SK-N-SH (cell line): ENCODE measurements at regions not wholly inside any gene's neighbourhood (a gene's known extent, or its start where the extent isn't known, plus 50 kb on each side); places are given as distances from the start of the nearest gene placed in this dataset.

Source experiments
- CTCF ChIA-PET: fragments of 300-600, 350-600 bp; formaldehyde crosslinking; extraction: SDS; loops from one replicate; lab custom pipeline; 2021; lab: Yijun Ruan, JAX
- POLR2A ChIA-PET: fragments of 350-600 bp; sonication (Branson Sonifier 250); formaldehyde crosslinking; extraction: SDS; loops from one replicate; lab custom pipeline; 2020; ENCODE audit warnings: antibody characterized with exemption, inconsistent platforms; lab: Yijun Ruan, JAX
- DNase-seq: peaks from one replicate; pipeline ENCODE4 v3.0.0; 2012
- H2AFZ ChIP-seq: fragments of 200-600 bp; sonication (generic); 2 replicates; pipeline ENCODE4 v1.8.1; 2016; ENCODE audit warnings: antibody characterized with exemption, mild to moderate bottlenecking, low read depth
- H3F3A ChIP-seq: fragments of 200-600 bp; sonication (generic); replicated peaks from 2 replicates; pipeline ENCODE3; 2016; ENCODE audit warnings: antibody characterized with exemption, mild to moderate bottlenecking; ENCODE audit not compliant: insufficient read depth
- H3K27ac ChIP-seq, 2 experiments: fragments of 200-500 bp in 1 of 2; fragments of 200-600 bp in 1 of 2; sonication (Bioruptor generic) in 1 of 2; sonication (generic), shearing (Covaris generic) in 1 of 2; 2 replicates each; pipeline versions ENCODE4 v1.5.1 to v1.6.1; 2014 to 2016; ENCODE audit warnings: low read depth in 2 of 2, inconsistent platforms in 1 of 2, low read length in 1 of 2, mild to moderate bottlenecking in 1 of 2, mixed read lengths in 1 of 2
- H3K27me3 ChIP-seq: fragments of 200-600 bp; sonication (generic), shearing (Covaris generic); 2 replicates; pipeline ENCODE4 v1.6.1; 2016; ENCODE audit warnings: mixed run types; ENCODE audit not compliant: insufficient read depth
- H3K36me3 ChIP-seq, 2 experiments: fragments of 200-500 bp in 1 of 2; fragments of 200-600 bp in 1 of 2; sonication (Bioruptor generic) in 1 of 2; sonication (generic) in 1 of 2; replicated peaks in 1 of 2; 2 replicates each; pipeline versions ENCODE3 to v1.5.1; 2014 to 2016; ENCODE audit warnings: low read length in 1 of 2, mild to moderate bottlenecking in 1 of 2; ENCODE audit not compliant: insufficient read depth in 2 of 2, control insufficient read depth in 1 of 2
- H3K4me1 ChIP-seq, 2 experiments: fragments of 200-500 bp in 1 of 2; fragments of 200-600 bp in 1 of 2; sonication (Bioruptor generic) in 1 of 2; sonication (generic), shearing (Covaris generic) in 1 of 2; 2 replicates each; pipeline versions ENCODE4 v1.5.1 to v1.6.1; 2014 to 2016; ENCODE audit warnings: low read depth in 1 of 2, low read length in 1 of 2, mixed run types in 1 of 2; ENCODE audit not compliant: insufficient read depth in 2 of 2, control insufficient read depth in 1 of 2
- H3K4me2 ChIP-seq: fragments of 200-600 bp; sonication (generic), shearing (Covaris generic); 2 replicates; pipeline ENCODE4 v1.6.1; 2017; ENCODE audit warnings: mixed run types
- H3K4me3 ChIP-seq, 2 experiments: fragments of 200-500 bp in 1 of 2; fragments of 200-600 bp in 1 of 2; sonication (Bioruptor generic) in 1 of 2; sonication (generic), shearing (Covaris generic) in 1 of 2; 2 replicates each; pipeline versions ENCODE4 v1.5.1 to v1.8.1; 2014 to 2016; ENCODE audit warnings: low read depth in 2 of 2, inconsistent platforms in 1 of 2, low read length in 1 of 2, mild to moderate bottlenecking in 1 of 2, mixed read lengths in 1 of 2, moderate library complexity in 1 of 2
- H3K79me2 ChIP-seq: fragments of 200-600 bp; sonication (generic); 2 replicates; pipeline ENCODE4 v1.8.1; 2017; ENCODE audit warnings: mild to moderate bottlenecking; ENCODE audit not compliant: insufficient read depth
- H3K9ac ChIP-seq: fragments of 200-600 bp; sonication (generic); 2 replicates; pipeline ENCODE4 v1.6.1; 2017; ENCODE audit warnings: mixed run types
- H3K9me2 ChIP-seq: fragments of 200-600 bp; sonication (generic); 2 replicates; pipeline ENCODE4 v1.6.1; 2017; ENCODE audit warnings: mixed run types
- H3K9me3 ChIP-seq: fragments of 200-600 bp; sonication (generic); 2 replicates; pipeline ENCODE4 v1.6.1; 2017; ENCODE audit warnings: mixed run types, mild to moderate bottlenecking, moderate library complexity
- H4K20me1 ChIP-seq: fragments of 200-600 bp; sonication (generic); 2 replicates; pipeline ENCODE4 v1.6.1; 2017; ENCODE audit warnings: mild to moderate bottlenecking, mixed run types; ENCODE audit not compliant: insufficient read depth
- ELF1 ChIP-seq: IDR thresholded peaks from 2 replicates; pipeline ENCODE4 v1.4.0; 2012
- FOXJ3 ChIP-seq: sonication (generic); formaldehyde crosslinking; IDR thresholded peaks from 2 replicates; pipeline ENCODE4 v1.5.1; 2020; ENCODE audit warnings: mild to moderate bottlenecking, missing genetic modification reagents
- MXI1 ChIP-seq: IDR thresholded peaks from 2 replicates; pipeline ENCODE4 v1.6.1; 2012; ENCODE audit warnings: mild to moderate bottlenecking, low read depth, low read length, improper control_type of control experiment
- POLR2AphosphoS5 ChIP-seq: IDR thresholded peaks from 2 replicates; pipeline ENCODE4 v1.6.1; 2012; ENCODE audit warnings: low read depth, low read length
- RAD21 ChIP-seq: IDR thresholded peaks from 2 replicates; pipeline ENCODE4 v1.6.1; 2012; ENCODE audit warnings: mild to moderate bottlenecking, low read length
- RFX5 ChIP-seq: IDR thresholded peaks from 2 replicates; pipeline ENCODE4 v1.6.1; 2012; ENCODE audit warnings: mild to moderate bottlenecking, improper control_type of control experiment, low read length
- SIN3A ChIP-seq: IDR thresholded peaks from 2 replicates; pipeline ENCODE4 v1.6.1; 2012; ENCODE audit warnings: low read depth, mild to moderate bottlenecking, low read length, moderate library complexity, borderline replicate concordance
- TAF1 ChIP-seq: IDR thresholded peaks from 2 replicates; pipeline ENCODE4 v1.6.1; 2012; ENCODE audit warnings: low read depth, mild to moderate bottlenecking, low read length, moderate library complexity, borderline replicate concordance
- YY1 ChIP-seq: IDR thresholded peaks from 2 replicates; pipeline ENCODE4 v1.4.0; 2012; ENCODE audit warnings: low read depth, mild to moderate bottlenecking
- WGBS: methylation state at CpG from one replicate; pipeline ENCODE4 v1.1.6; 2017; ENCODE audit warnings: low lambda C conversion rate; 5-methylcytosine and 5-hydroxymethylcytosine counted together
- TF ChIP-seq, protein P1 (sequence below): IDR thresholded peaks from 2 replicates; pipeline ENCODE4 v1.6.1; 2012; ENCODE audit warnings: mild to moderate bottlenecking, low read depth, low read length, moderate library complexity

- Histone ChIP-seq H3K27me3 (no peaks in the 10 kb centered on the region), H3K4me1 (no peaks in the 10 kb centered on the region), H3K27ac (no peak overlapping the region), H2AFZ (no peak overlapping the region), H3K36me3 (no peaks in the 10 kb centered on the region), H3K9me3 (no peaks in the 10 kb centered on the region), H3K9me2 (no peaks in the 10 kb centered on the region), H3K9ac (no peak overlapping the region), H3K79me2 (no peaks in the 10 kb centered on the region), H3F3A (no peaks in the 10 kb centered on the region), H4K20me1 (no peaks in the 10 kb centered on the region), H3K4me2 (no peak overlapping the region), H3K4me3 (no peak overlapping the region)
- CTCF ChIA-PET, result interaction anchor here (0.6 to 2.3 kb wide), 13 partner anchors 13 to 666 kb away, joined by 3 to 41 read pairs (median 4); no protein-coding TSS in a partner anchor
- 43% methylated on average over 3 of the region's 3 CpGs for WGBS
- TF ChIP-seq RFX5, result no peak
- TF ChIP-seq POLR2AphosphoS5, result no peak
- no peak for TF ChIP-seq FOXJ3
- no peak for TF ChIP-seq SIN3A
- no peak for TF ChIP-seq YY1
- TF ChIP-seq, protein P1, sequence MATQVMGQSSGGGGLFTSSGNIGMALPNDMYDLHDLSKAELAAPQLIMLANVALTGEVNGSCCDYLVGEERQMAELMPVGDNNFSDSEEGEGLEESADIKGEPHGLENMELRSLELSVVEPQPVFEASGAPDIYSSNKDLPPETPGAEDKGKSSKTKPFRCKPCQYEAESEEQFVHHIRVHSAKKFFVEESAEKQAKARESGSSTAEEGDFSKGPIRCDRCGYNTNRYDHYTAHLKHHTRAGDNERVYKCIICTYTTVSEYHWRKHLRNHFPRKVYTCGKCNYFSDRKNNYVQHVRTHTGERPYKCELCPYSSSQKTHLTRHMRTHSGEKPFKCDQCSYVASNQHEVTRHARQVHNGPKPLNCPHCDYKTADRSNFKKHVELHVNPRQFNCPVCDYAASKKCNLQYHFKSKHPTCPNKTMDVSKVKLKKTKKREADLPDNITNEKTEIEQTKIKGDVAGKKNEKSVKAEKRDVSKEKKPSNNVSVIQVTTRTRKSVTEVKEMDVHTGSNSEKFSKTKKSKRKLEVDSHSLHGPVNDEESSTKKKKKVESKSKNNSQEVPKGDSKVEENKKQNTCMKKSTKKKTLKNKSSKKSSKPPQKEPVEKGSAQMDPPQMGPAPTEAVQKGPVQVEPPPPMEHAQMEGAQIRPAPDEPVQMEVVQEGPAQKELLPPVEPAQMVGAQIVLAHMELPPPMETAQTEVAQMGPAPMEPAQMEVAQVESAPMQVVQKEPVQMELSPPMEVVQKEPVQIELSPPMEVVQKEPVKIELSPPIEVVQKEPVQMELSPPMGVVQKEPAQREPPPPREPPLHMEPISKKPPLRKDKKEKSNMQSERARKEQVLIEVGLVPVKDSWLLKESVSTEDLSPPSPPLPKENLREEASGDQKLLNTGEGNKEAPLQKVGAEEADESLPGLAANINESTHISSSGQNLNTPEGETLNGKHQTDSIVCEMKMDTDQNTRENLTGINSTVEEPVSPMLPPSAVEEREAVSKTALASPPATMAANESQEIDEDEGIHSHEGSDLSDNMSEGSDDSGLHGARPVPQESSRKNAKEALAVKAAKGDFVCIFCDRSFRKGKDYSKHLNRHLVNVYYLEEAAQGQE, result no peak
- POLR2A ChIA-PET, result no interaction called here
- no peak for DNase-seq
Observed at GRCh38 chr3:18558507-18558906, 133.4 kb upstream of the SATB1 start.

- no peak overlapping the region for H2AFZ ChIP-seq
- DNase-seq, result no peak
- POLR2A ChIA-PET, result no interaction called here
- H3K9ac ChIP-seq, result no peak overlapping the region
- H3K4me2 ChIP-seq, result no peak overlapping the region
- no peaks in the 10 kb centered on the region for H3F3A ChIP-seq
- no peaks in the 10 kb centered on the region for H3K79me2 ChIP-seq
- no peak overlapping the region for H3K27ac ChIP-seq
- no peak overlapping the region for H3K4me3 ChIP-seq
- H3K4me1 ChIP-seq, result no peaks in the 10 kb centered on the region
- no peaks in the 10 kb centered on the region for H4K20me1 ChIP-seq
- WGBS, result 55% methylated on average over 3 of the region's 3 CpGs
- H3K9me2 ChIP-seq, result no peaks in the 10 kb centered on the region
- no peaks in the 10 kb centered on the region for H3K27me3 ChIP-seq
- no peaks in the 10 kb centered on the region for H3K36me3 ChIP-seq
- no peaks in the 10 kb centered on the region for H3K9me3 ChIP-seq
- TF ChIP-seq RAD21, result no peak
- CTCF ChIA-PET, result interaction anchor here (2.5 kb wide), 1 partner anchor 201 kb away, joined by 8 read pairs; no protein-coding TSS in a partner anchor
Observed at GRCh38 chr3:18557216-18557615, 132.1 kb upstream of the SATB1 start.

- no peak for DNase-seq
- no peaks in the 10 kb centered on the region for H3K9me3 ChIP-seq
- no peak overlapping the region for H3K9ac ChIP-seq
- H4K20me1 ChIP-seq, result no peaks in the 10 kb centered on the region
- no peaks in the 10 kb centered on the region for H3K9me2 ChIP-seq
- H3K36me3 ChIP-seq, result no peaks in the 10 kb centered on the region
- no peaks in the 10 kb centered on the region for H3K27me3 ChIP-seq
- H3K79me2 ChIP-seq, result no peaks in the 10 kb centered on the region
- CTCF ChIA-PET, result interaction anchor here (2.5 kb wide), 1 partner anchor 202 kb away, joined by 8 read pairs; no protein-coding TSS in a partner anchor
- TF ChIP-seq TAF1 (no peak), ELF1 (no peak), MXI1 (no peak)
- TF ChIP-seq, protein P1, result no peak
- TF ChIP-seq, all 33 proteins: peak for 0
- H3F3A ChIP-seq, result no peaks in the 10 kb centered on the region
- no peaks in the 10 kb centered on the region for H3K4me1 ChIP-seq
- H3K27ac ChIP-seq, result no peak overlapping the region
- no peak overlapping the region for H3K4me3 ChIP-seq
- 41% methylated on average over 4 of the region's 4 CpGs for WGBS
- POLR2A ChIA-PET, result no interaction called here
- H2AFZ ChIP-seq, result no peak overlapping the region
- H3K4me2 ChIP-seq, result no peak overlapping the region
Observed at GRCh38 chr3:18556503-18557135, 131.5 kb upstream of the SATB1 start.
